WI38 (cell line): ENCODE measurements at regions not wholly inside any gene's neighbourhood (a gene's known extent, or its start where the extent isn't known, plus 50 kb on each side); places are given as distances from the start of the nearest gene placed in this dataset.

Source experiments
- H3K4me3 ChIP-seq: 2 replicates; pipeline ENCODE4 v1.5.1; 2011; ENCODE audit warnings: low read depth, mild to moderate bottlenecking, control low read depth, low read length
- TF ChIP-seq, protein P1 (sequence below): IDR thresholded peaks from 2 replicates; pipeline ENCODE4 v1.5.1; 2012; ENCODE audit warnings: low read depth, mild to moderate bottlenecking, control low read depth, low read length

DNA sequence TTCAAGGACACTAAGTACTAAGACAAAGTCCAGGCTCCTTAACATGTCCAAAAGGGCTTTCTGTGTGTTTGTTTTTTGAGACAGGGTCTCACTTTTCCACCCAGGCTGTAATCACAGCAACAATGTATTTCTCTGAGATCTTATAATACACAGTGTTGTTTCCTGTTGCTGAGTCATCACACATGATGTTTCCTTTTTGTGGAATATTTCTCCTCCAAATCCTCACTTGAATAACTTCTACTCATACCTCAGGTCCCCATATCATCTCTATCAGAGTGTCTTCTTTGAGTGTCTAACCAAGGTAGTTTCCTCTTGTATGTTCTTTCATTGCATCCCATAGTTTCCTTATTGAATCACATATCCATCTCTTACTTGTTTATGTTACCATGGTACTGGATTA, 632.0 kb upstream of the PIK3C3 start:
- no peak overlapping the region for H3K4me3 ChIP-seq
- TF ChIP-seq, protein P1, sequence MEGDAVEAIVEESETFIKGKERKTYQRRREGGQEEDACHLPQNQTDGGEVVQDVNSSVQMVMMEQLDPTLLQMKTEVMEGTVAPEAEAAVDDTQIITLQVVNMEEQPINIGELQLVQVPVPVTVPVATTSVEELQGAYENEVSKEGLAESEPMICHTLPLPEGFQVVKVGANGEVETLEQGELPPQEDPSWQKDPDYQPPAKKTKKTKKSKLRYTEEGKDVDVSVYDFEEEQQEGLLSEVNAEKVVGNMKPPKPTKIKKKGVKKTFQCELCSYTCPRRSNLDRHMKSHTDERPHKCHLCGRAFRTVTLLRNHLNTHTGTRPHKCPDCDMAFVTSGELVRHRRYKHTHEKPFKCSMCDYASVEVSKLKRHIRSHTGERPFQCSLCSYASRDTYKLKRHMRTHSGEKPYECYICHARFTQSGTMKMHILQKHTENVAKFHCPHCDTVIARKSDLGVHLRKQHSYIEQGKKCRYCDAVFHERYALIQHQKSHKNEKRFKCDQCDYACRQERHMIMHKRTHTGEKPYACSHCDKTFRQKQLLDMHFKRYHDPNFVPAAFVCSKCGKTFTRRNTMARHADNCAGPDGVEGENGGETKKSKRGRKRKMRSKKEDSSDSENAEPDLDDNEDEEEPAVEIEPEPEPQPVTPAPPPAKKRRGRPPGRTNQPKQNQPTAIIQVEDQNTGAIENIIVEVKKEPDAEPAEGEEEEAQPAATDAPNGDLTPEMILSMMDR, result no peak

DNA sequence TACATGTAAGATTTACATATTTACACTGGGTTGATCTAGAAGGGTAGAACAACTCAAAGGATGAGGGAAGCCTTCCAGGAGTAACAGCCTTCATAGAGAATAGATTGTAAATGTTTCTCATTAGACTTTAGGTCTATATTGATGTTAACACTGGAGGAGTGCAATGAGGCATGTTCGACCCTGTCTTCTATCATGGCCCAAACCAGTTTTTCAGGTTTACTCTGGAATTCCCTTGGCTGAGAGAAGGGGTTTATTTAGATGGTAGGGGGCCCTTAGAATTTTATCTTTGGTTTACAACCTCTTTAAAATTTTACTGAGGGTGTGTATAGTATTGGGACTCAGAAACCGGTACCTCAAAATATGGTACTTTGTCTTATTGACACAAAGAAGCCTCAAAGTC, 634.9 kb upstream of the PIK3C3 start:
- TF ChIP-seq, protein P1, result no peak
- no peak overlapping the region for H3K4me3 ChIP-seq

DNA sequence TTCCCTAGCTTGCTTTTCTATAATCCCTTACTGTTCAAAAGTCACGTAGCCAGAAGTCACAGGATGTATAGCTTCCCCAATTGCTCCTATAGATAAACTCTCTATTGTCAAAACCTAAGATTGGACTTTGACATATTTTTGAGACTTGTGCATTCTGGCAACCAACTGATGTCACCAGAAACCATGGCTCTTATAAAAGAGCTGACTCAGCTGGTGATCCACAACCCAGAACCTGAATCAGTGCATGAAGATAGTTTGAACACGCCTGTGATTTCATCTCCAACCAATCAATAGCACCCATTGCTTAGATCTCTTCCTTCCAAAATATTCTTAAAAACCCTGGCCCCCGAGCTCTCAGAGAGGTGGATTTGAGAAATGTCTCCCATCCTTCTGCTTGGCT, 639.9 kb upstream of the PIK3C3 start:
- TF ChIP-seq, protein P1, result no peak
- no peak overlapping the region for H3K4me3 ChIP-seq

DNA sequence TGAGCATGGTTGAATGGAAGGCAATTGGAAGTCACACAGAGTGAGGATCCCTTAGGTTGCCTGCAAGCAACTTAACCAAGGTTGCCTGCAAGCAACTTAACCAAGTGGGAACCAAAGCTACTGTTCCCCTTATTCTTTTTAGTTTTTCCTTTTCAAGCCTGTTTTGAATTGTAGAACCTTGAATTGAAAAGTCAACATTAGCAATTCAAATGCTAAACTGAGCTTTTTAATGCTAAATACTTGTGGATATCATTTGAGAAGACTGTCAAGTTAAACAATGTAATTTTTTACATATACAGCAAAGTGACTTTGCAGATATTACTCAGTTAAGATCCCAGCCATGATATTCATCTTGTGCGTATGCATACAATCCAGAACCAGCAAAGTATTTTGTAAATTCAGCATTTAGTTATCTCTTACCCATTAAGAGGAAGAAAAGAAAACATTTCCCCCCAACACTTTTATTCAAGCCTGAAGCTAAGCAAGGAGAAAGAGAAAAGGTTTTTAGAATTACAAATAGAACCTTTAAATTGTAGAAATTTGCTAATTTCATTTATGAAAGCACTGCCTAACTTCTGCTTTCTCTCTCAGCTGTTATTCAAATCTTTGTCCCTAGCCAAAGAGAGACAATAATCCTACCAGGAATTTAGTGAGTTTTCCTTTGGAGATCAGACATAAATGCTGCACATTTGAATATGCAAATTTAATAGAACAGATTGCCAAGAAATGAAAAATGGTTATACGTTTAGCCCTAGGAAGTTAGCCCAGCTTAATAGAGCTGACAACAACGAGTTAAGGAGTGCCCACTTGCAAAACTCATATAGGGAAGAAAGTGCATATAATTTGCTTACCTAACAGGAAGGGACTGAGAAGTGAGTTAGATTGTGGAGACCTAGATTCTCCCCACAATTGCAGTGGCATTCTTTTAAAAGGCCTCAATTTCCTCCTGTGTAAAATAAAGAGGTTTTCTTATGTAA, 643.2 kb upstream of the PIK3C3 start:
- no peak overlapping the region for H3K4me3 ChIP-seq
- TF ChIP-seq, protein P1, result no peak

DNA sequence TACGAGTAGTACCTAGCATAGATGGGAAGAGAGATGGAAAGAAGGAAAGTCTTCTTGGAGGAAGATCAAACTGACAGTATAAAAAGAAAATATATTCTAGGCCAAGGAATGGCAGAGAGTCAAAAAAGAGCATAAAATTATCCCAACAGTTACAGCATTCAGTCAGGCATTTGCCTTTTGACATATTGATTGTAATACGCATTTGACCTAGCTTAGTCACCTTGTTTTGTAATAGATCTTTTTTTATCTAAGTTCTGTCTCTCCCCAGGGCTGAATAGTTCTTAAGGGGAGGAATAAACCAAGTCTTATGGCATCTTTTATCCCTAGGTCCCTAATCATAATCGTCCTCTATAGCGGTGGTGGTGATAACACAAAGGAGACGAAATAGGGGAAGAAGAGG, 657.3 kb upstream of the PIK3C3 start:
- TF ChIP-seq, protein P1, result no peak
- no peak overlapping the region for H3K4me3 ChIP-seq

DNA sequence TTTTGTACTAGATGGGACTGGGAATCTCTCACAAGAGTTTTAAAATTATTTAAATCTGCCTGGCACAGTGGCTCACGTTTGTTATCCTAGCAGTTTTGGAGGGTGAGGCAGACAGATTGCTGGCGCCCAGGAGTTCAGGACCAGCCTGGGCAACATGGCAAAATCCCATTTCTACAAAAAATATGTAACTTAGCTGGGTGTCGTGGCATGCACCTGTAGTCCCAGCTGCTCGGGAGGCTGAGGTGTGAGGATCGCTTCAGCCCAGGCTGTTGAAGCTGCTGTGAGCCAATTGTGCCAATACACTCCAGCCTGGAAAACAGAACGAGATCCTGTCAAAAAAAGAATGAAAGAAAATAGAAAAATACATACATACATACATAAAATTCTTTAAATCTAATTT, 685.7 kb upstream of the PIK3C3 start:
- H3K4me3 ChIP-seq, result no peak overlapping the region
- TF ChIP-seq, protein P1, result no peak

DNA sequence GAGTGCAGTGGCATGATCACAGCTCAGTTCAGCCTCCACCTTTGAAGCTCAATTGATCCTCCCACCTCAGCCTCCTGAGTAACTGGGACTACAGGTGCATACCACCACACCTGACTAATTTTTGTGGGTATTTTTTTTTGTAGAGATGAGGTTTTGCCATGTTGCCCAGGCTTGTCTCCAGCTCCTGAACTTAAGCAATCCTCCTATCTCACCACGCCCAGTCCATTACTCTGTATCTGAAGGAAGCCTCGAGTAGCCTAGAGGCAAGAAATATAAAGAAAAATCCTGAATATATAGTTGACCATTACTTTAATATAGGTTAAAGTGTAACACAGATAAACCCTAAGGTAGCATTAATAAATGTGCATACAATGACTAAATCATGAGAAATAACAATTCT, 686.8 kb upstream of the PIK3C3 start:
- TF ChIP-seq, protein P1, result no peak
- no peak overlapping the region for H3K4me3 ChIP-seq
